NCI-H2171 (cell line): ENCODE measurements at regions not wholly inside any gene's neighbourhood (a gene's known extent, or its start where the extent isn't known, plus 50 kb on each side); places are given as distances from the start of the nearest gene placed in this dataset.
A peak's percentile ranks its signal among the peaks of the same experiment; 100 is the strongest.
"Not testable (repeated sequence)": the region's sequence is repeated elsewhere in the genome, so short reads cannot be mapped to it uniquely, and the experiment has no call there.

Experiments
- DNase-seq: peaks from one replicate; lab custom pipeline; 2025; lab: John Stamatoyannopoulos, UW

GRCh38 chr2:194545978-194546377 lies 1111.0 kb upstream of the SLC39A10 start:
- no peak for DNase-seq

- no peak for DNase-seq
These were observed 1117.6 kb upstream of the SLC39A10 start for GRCh38 chr2:194539425-194539824.

GRCh38 chr2:194526121-194526520 lies 1130.9 kb upstream of the SLC39A10 start:
- no peak for DNase-seq

- no peak for DNase-seq
These were observed 1142.7 kb upstream of the SLC39A10 start for GRCh38 chr2:194514281-194514680.

- not testable (repeated sequence) for DNase-seq
These were observed 1146.0 kb upstream of the SLC39A10 start for GRCh38 chr2:194511070-194511469.

- DNase-seq: not testable (repeated sequence)
These were observed 1152.2 kb upstream of the SLC39A10 start for GRCh38 chr2:194504876-194505275.

- no peak for DNase-seq
These were observed 1162.0 kb upstream of the SLC39A10 start for GRCh38 chr2:194495046-194495445.

- no peak for DNase-seq
These were observed 1162.6 kb upstream of the SLC39A10 start for GRCh38 chr2:194494401-194494800.

- no peak for DNase-seq
These were observed 1165.5 kb upstream of the SLC39A10 start for GRCh38 chr2:194491409-194492115.

GRCh38 chr2:194486326-194486725 lies 1170.7 kb upstream of the SLC39A10 start:
- no peak for DNase-seq

- DNase-seq: no peak
These were observed 1174.0 kb upstream of the SLC39A10 start for GRCh38 chr2:194483041-194483440.

- DNase-seq: no peak
These were observed 1191.4 kb upstream of the SLC39A10 start for GRCh38 chr2:194465641-194466040.

GRCh38 chr2:194464964-194465638 lies 1191.9 kb upstream of the SLC39A10 start:
- no peak for DNase-seq

- DNase-seq: not testable (repeated sequence)
These were observed 1194.1 kb upstream of the SLC39A10 start for GRCh38 chr2:194462883-194463282.

GRCh38 chr2:194455358-194455757 lies 1201.7 kb upstream of the SLC39A10 start:
- DNase-seq: no peak

GRCh38 chr2:194452504-194452903 lies 1204.5 kb upstream of the SLC39A10 start:
- DNase-seq: no peak

GRCh38 chr2:194445226-194445625 lies 1211.8 kb upstream of the SLC39A10 start:
- no peak for DNase-seq

GRCh38 chr2:194443926-194444325 lies 1213.1 kb upstream of the SLC39A10 start:
- no peak for DNase-seq

GRCh38 chr2:194424683-194425209 lies 1232.3 kb upstream of the SLC39A10 start:
- no peak for DNase-seq

GRCh38 chr2:194411221-194411620 lies 1245.8 kb upstream of the SLC39A10 start:
- DNase-seq: no peak

GRCh38 chr2:194395818-194396217 lies 1261.2 kb upstream of the SLC39A10 start:
- DNase-seq: no peak

GRCh38 chr2:194385376-194385775 lies 1271.7 kb upstream of the SLC39A10 start:
- no peak for DNase-seq

GRCh38 chr2:194383401-194383800 lies 1273.6 kb upstream of the SLC39A10 start:
- peak; percentile 7 for DNase-seq
